Neural cell (in vitro differentiated cells): ENCODE measurements at regions not wholly inside any gene's neighbourhood (a gene's known extent, or its start where the extent isn't known, plus 50 kb on each side); places are given as distances from the start of the nearest gene placed in this dataset.

Experiments
- CTCF ChIP-seq: fragments of 450-650 bp; IDR thresholded peaks from 2 replicates; pipeline ENCODE4 v1.5.1; 2014; ENCODE audit warnings: antibody characterized with exemption, mild to moderate bottlenecking, moderate library complexity; ENCODE audit not compliant: poor library complexity, severe bottlenecking
- EZH2 ChIP-seq: fragments of 200-600, 300-800 bp; shearing (Covaris generic), sonication (generic); IDR thresholded peaks from 2 replicates; pipeline ENCODE4 v1.6.1; 2014; ENCODE audit warnings: antibody characterized with exemption, low read length, borderline replicate concordance, mild to moderate bottlenecking; ENCODE audit not compliant: insufficient read depth, poor library complexity, severe bottlenecking

DNA sequence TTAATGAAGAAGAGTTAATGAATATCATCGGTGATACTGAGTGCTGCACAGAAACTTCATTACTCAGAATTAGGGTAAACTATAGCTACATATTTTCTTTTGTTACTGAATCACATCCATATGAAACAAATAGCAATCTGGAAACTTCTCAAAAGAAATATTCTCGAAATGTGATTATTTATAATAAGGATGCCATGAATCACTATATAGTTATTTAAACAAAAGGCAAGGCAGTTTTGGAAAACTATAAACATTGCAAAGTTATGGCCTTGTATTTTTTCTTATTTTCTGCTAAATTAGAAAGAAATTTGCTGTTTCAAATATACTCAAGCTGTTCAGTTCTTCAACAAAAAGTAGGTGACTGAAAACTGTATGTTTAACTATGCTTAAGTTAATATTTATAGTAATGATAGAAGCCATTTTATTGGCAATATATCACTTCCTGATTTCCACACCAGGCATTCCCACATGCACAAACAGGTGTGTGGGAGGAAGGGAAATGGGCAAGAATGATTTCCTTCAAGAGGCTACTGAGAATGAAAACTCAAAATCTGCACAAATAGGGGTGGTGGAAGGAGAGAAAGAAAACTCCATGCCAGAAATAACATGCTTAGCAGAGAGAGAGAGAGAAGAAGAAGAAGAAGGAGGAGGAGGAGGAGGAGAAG, 74.5 kb upstream of the FRY start:
- TF ChIP-seq CTCF (no peak), EZH2 (no peak)
